ENCODE measurements at regions not wholly inside any gene's neighbourhood (a gene's known extent, or its start where the extent isn't known, plus 50 kb on each side); places are given as distances from the start of the nearest gene placed in this dataset.
"Not testable (repeated sequence)": the region's sequence is repeated elsewhere in the genome, so short reads cannot be mapped to it uniquely, and the experiment has no call there.

DNA sequence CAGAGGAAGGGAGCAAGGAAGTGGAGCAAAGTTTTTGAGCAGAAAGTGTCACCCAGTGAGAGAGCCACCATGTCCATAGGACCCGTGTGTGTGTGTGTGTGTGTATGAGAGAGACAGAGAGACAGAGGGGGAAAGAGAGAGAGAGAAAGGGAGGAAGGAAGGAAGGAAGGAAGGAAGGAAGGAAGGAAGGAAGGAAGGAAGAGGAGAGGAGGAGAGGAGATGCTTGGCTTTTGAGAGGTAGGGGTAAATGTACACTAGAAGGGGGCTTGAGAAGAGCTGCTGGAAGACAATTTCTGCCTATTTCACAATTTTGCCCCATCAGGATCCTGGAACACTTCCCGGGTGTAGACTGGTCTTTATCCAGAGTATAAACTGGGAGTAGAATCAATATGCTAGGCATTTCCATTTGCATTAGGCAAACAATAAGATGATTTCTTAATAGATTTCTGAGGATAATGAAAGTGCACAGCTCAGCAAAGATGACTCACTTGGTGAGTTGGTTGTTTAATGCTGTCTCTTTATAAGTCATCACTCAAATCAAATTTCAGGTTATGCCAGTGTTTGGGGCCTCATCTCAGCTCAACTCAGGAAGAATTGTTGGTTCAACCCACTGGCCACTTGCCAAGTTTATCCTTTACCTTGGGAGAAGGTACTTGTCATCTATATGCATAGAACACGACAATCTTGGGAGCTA lies 70.0 kb upstream of the FAM13C start (continued):
- TF ChIP-seq, protein P1, sequence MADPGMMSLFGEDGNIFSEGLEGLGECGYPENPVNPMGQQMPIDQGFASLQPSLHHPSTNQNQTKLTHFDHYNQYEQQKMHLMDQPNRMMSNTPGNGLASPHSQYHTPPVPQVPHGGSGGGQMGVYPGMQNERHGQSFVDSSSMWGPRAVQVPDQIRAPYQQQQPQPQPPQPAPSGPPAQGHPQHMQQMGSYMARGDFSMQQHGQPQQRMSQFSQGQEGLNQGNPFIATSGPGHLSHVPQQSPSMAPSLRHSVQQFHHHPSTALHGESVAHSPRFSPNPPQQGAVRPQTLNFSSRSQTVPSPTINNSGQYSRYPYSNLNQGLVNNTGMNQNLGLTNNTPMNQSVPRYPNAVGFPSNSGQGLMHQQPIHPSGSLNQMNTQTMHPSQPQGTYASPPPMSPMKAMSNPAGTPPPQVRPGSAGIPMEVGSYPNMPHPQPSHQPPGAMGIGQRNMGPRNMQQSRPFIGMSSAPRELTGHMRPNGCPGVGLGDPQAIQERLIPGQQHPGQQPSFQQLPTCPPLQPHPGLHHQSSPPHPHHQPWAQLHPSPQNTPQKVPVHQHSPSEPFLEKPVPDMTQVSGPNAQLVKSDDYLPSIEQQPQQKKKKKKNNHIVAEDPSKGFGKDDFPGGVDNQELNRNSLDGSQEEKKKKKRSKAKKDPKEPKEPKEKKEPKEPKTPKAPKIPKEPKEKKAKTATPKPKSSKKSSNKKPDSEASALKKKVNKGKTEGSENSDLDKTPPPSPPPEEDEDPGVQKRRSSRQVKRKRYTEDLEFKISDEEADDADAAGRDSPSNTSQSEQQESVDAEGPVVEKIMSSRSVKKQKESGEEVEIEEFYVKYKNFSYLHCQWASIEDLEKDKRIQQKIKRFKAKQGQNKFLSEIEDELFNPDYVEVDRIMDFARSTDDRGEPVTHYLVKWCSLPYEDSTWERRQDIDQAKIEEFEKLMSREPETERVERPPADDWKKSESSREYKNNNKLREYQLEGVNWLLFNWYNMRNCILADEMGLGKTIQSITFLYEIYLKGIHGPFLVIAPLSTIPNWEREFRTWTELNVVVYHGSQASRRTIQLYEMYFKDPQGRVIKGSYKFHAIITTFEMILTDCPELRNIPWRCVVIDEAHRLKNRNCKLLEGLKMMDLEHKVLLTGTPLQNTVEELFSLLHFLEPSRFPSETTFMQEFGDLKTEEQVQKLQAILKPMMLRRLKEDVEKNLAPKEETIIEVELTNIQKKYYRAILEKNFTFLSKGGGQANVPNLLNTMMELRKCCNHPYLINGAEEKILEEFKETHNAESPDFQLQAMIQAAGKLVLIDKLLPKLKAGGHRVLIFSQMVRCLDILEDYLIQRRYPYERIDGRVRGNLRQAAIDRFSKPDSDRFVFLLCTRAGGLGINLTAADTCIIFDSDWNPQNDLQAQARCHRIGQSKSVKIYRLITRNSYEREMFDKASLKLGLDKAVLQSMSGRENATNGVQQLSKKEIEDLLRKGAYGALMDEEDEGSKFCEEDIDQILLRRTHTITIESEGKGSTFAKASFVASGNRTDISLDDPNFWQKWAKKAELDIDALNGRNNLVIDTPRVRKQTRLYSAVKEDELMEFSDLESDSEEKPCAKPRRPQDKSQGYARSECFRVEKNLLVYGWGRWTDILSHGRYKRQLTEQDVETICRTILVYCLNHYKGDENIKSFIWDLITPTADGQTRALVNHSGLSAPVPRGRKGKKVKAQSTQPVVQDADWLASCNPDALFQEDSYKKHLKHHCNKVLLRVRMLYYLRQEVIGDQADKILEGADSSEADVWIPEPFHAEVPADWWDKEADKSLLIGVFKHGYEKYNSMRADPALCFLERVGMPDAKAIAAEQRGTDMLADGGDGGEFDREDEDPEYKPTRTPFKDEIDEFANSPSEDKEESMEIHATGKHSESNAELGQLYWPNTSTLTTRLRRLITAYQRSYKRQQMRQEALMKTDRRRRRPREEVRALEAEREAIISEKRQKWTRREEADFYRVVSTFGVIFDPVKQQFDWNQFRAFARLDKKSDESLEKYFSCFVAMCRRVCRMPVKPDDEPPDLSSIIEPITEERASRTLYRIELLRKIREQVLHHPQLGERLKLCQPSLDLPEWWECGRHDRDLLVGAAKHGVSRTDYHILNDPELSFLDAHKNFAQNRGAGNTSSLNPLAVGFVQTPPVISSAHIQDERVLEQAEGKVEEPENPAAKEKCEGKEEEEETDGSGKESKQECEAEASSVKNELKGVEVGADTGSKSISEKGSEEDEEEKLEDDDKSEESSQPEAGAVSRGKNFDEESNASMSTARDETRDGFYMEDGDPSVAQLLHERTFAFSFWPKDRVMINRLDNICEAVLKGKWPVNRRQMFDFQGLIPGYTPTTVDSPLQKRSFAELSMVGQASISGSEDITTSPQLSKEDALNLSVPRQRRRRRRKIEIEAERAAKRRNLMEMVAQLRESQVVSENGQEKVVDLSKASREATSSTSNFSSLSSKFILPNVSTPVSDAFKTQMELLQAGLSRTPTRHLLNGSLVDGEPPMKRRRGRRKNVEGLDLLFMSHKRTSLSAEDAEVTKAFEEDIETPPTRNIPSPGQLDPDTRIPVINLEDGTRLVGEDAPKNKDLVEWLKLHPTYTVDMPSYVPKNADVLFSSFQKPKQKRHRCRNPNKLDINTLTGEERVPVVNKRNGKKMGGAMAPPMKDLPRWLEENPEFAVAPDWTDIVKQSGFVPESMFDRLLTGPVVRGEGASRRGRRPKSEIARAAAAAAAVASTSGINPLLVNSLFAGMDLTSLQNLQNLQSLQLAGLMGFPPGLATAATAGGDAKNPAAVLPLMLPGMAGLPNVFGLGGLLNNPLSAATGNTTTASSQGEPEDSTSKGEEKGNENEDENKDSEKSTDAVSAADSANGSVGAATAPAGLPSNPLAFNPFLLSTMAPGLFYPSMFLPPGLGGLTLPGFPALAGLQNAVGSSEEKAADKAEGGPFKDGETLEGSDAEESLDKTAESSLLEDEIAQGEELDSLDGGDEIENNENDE (IDR thresholded peaks at IDR 0.05; ENCODE audit: low read depth, low read length): no peak
- peak; percentile 21; the same call in 1 of the 2 replicates for TF ChIP-seq NFIC (IDR thresholded peaks at IDR 0.05)
- no peak for TF ChIP-seq ZNF584 (CRISPR knock-in tag; IDR thresholded peaks at IDR 0.05; ENCODE audit: low read depth)

DNA sequence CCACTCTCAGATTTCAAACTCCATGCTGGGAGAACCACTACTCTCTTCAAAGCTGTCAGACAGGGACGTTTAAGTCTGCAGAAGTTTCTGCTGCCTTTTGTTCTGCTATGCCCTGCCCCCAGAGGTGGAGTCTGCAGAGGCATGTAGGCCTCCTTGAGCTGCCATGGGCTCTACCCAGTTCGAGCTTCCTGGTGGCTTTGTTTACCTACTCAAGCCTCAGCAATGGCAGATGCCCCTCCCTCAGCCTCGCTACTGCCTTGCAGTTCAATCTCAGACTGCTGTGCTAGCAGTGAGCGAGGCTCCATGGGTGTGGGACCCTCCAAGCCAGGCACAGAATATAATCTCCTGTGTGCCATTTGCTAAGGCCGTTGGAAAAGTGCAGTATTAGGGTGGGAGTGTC lies 51.4 kb upstream of the FAM13C start:
- BruUV-seq (replicated peaks); H3K4me1 ChIP-seq (replicated peaks in 1 of 2; ENCODE audit: control insufficient read depth in 2 of 2, insufficient read depth in 2 of 2, low read length in 2 of 2); H3K27me3 ChIP-seq (ENCODE audit: control insufficient read depth in 2 of 2, insufficient read depth in 2 of 2, low read length in 2 of 2); intact Hi-C loops (cut with micrococcal nuclease); H3K4me3 ChIP-seq; FAIRE-seq; ATAC-seq; H3K4me2 ChIP-seq (ENCODE audit: insufficient read depth, low read length); H3K79me2 ChIP-seq (ENCODE audit: control insufficient read depth, insufficient read depth, low read length); DNase-seq (ENCODE audit: extremely low read depth in 1 of 4, low spot score in 3 of 4); H3K27ac ChIP-seq (ENCODE audit: extremely low read depth, low read depth, low read length); H3K9me3 ChIP-seq (replicated peaks; ENCODE audit: control insufficient read depth, insufficient read depth, low read depth, low read length); H3K9me1 ChIP-seq (ENCODE audit: control insufficient read depth, insufficient read depth, low read length); H4K20me1 ChIP-seq (replicated peaks; ENCODE audit: control insufficient read depth, insufficient read depth, low read length); POLR2A ChIA-PET; in situ Hi-C loops (cut with MboI); H3K9ac ChIP-seq (ENCODE audit: insufficient read depth in 1 of 2, low read depth in 2 of 2, low read length in 2 of 2); H2AFZ ChIP-seq (ENCODE audit: low read depth, low read length); H3K36me3 ChIP-seq (ENCODE audit: control insufficient read depth, insufficient read depth, low read length); CTCF ChIA-PET (ENCODE audit: low intra/inter-chr PET ratio): not testable (repeated sequence)
- 0% methylated on average over 4 of the region's 5 CpGs for WGBS (ENCODE audit: insufficient coverage, low coverage, missing lambda C conversion rate)
